ENCODE measurements at regions not wholly inside any gene's neighbourhood (a gene's known extent, or its start where the extent isn't known, plus 50 kb on each side); places are given as distances from the start of the nearest gene placed in this dataset.

GRCh38 chr5:53362521-53362941, 117.9 kb upstream of the FST start:
- no peak for TF ChIP-seq GATA3 (IDR thresholded peaks at IDR 0.05; ENCODE audit: low read depth, low read length)
- no peak for TF ChIP-seq GATA2 (IDR thresholded peaks at IDR 0.05; ENCODE audit: low read depth, low read length)

Measured in SH-SY5Y (cell line).